Stimulated activated CD8-positive, alpha-beta memory T cell treated with anti-CD3 and anti-CD28 coated beads, Interleukin-7, amount 100 ng/mL, for 24 hours (primary cell): ENCODE measurements at regions not wholly inside any gene's neighbourhood (a gene's known extent, or its start where the extent isn't known, plus 50 kb on each side); places are given as distances from the start of the nearest gene placed in this dataset.
"Not testable (repeated sequence)": the region's sequence is repeated elsewhere in the genome, so short reads cannot be mapped to it uniquely, and the experiment has no call there.

Experiments used
- DNase-seq: peaks from one replicate; pipeline ENCODE4 v3.0.0-alpha.2; 2020; ENCODE audit warnings: low read depth

- DNase-seq, result no peak
Observed at GRCh38 chr21:28069450-28069923, 923.2 kb downstream of the LTN1 start.

DNA sequence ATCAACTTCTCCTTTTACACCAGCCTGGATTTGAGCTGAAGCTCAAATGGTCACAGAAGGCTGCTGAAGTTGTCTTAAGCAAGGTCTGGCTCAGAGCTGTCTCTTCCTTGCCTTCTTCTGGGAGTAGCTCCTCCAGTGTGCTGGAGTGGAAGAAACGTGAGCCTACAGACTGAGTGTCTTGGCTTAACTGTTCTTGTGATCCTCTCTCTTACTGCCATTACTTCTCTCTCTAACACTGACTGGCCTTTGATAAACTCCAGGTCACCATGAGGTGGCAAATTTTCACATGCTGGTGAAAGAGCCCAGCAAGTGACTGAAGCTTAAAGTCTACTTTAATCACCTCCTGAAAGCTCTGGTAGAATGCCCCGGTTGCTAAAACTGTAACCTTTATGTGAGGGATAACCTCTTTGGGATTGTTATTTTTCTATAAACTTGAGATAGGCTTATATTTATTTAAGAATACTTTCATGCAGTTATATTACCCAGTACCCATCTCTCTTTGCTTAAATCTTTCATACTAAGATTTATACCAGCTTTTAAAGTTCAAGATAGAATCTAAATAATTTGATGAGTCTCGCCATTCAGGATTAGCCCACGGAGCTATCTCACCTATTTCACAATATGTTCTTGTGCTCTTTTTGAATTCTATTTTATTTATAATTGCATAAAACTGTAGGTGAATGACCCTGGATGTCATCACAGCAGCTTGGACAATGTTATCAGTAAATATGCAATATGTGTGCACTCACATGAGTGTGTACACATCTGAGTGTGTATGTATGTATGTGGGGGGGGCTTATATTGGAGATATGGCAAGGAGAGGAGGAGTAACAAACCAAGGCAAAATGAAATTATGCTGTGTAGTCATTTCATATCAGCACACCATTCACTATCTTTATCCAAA, 924.0 kb downstream of the LTN1 start:
- DNase-seq, result no peak

GRCh38 chr21:28066596-28067387, 925.9 kb downstream of the LTN1 start:
- DNase-seq, result no peak

GRCh38 chr21:28066076-28066475, 926.6 kb downstream of the LTN1 start:
- DNase-seq, result no peak

DNA sequence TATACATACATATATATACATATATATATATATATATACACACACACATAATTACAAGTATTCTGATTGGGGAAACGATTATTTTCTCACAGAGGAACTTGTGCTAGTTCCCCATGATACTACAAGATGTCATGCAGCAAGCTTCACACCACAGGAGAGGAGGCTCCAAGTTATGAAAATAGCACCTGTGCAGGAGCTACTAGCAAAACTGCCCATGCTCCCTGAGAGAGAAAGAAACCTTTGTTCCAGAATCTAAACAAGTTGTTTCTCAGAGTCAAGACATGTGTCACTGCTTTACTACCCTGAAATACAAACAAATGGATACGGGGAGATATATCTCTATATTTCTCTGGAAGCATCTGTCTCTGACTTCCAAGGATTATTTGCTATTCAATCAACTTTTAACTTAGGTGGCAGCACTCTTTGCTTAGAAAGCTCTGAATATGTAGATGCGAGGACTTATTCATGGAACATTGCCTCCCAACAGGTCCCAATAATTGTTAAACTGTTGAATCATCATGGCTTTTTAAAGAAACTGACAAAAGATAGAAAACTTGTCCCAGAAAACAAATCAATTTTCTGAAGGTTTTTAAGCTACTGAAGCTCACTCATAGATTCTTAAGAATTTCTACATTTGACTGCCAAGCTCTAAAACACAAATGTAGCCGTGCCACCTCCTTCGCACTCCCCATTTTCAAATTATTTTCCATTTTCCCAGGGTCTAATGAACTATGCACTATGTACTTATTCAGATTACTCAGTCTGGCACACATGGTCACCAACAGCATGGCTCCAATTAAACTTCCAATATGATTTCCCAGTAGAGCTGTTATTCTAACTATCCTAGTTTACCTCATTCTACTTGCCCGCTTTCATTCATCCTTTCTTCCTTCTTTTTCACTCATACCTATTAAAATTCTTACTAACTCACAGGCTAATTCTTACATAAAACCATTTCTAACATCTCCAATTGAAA, 929.1 kb downstream of the LTN1 start:
- no peak for DNase-seq

DNA sequence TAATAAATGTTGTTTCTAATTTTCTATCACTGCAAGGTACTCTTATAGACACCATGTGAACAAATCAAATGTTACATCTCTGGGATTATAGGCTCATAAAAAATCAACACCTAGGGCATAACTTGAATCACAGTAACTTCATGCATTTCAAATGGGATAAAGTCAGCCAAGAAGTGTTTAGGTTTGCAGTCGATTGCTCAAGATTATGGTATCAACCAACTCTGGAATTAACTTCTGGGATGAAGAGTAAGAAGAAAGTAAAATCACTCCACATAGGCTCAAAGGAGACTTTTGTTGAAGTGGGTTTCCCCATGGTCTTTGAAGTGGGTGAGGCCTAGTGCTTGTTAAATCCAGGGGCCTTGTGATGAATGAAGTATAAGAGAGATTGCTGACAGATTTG, 939.7 kb downstream of the LTN1 start:
- not testable (repeated sequence) for DNase-seq

- DNase-seq, result not testable (repeated sequence)
Observed at GRCh38 chr21:28051649-28052048, 941.0 kb downstream of the LTN1 start.

DNA sequence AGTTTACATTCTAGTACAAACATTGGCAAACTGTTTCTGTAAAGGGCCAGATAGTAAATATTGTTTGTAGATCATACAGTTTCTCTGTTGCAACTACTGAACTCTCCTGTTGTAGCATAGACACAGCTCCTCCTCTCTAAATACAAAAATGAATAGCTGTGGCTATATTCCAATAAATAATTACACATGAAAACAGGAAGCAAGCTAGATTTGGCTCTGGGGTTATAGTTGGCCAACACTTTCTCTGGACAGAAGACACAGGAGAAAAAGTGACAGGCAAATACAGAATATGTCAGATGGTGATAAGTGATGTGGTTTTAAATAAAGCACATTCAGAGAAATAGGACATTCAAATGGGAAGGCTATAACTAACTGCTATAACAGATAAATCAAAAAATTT, 957.0 kb downstream of the LTN1 start:
- DNase-seq, result not testable (repeated sequence)

GRCh38 chr21:28034916-28035315, 957.8 kb downstream of the LTN1 start:
- DNase-seq, result not testable (repeated sequence)

- DNase-seq, result not testable (repeated sequence)
Observed at GRCh38 chr21:28034334-28034733, 958.3 kb downstream of the LTN1 start.

DNA sequence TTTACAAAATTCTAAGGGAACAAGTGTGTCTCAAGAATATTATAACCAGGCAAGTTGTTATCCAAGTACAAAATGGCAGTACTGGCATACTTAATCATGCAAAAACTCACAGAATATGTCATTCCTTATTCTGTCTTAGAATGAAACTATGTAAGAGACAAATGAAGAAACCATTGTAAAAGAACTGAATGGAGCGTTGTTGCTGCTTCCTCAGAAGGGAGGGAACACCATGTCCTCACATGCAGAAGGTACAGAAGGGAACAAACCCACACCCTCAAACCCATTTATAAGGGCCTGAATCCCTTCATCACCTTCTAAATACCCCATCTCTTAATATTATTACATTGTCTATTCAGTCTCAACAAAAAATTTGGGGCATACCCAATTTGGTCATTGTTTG, 960.0 kb downstream of the LTN1 start:
- not testable (repeated sequence) for DNase-seq

DNA sequence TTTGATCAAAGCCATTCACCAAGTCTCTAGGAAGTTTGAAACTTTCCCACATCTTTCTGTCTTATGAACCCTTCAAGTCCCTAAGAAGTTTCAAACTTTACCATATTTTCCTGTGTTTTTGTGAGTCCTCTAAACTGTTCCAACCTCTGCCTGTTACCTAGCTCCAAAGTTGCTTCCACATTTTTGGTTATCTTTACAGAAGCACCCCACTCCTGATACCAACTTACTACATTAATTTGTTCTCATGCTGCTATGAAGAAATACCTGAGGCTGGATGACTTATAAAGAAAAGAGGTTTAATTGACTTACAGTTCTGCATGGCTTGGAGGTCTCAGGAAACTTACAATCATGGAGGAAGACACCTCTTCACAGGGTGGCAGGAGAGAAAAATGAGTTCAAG, 961.6 kb downstream of the LTN1 start:
- DNase-seq, result not testable (repeated sequence)

DNA sequence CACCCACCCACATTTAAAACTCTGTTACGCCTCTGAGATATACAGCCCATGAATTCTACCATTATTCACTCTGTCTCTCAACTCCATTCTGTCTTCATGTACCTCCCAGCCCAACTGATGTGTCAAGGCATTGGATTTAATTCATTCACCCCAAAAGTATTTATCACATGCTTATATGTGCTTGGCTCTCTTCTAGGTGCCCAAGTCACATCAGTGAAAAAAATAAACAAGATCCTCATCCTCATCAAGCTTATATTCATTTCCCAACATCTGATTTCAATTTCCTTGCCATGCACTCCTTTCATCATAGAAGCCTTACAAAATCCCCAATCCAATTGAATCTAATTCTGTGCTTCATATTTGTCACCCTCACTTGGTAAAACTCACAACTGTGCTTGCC, 967.6 kb downstream of the LTN1 start:
- no peak for DNase-seq

DNA sequence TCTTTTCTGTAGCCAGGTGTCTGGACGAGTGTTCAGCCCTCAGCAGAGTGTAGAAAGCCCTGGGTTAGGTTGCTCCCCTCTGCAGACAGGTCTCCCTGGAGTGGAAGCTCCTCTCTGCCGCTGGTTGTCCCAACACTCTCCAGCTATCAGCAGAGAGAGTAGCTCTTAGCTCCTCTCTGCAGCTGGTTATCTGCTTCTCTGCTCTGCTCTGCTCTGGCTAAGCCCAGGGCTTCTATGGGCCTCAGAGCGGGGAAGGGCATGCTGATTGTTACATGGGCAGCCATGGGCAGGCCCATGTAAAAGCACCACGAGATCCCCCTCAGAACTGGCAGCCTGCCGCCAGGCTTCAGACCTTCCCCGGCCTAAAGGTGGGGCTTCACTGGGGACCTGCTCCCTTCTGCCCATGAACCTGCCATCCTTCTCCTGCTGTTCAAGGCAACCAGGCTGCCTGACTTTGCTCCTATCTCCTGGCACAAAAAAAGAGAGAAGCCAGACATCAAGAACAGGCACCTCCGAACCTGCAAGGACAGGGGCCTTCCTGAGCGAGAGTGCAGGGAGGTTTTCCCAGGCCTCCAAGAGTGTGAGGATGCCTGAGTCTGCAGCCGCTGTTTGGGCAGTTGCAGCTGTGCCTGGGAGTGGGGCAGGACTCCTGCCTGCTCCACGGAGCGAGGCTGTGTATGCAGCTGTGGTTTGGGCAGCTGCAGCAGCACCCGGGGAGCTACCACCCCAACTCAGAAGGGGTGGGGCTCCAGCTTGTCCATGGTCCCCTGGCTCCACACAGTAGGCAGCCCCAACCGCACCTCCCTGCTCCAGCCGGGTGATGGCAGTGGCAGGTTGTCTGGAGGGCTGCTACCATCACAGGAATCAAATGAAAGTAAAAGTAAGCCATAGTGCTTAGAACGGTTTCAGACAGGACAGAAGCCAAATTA, 973.7 kb downstream of the LTN1 start:
- no peak for DNase-seq

DNA sequence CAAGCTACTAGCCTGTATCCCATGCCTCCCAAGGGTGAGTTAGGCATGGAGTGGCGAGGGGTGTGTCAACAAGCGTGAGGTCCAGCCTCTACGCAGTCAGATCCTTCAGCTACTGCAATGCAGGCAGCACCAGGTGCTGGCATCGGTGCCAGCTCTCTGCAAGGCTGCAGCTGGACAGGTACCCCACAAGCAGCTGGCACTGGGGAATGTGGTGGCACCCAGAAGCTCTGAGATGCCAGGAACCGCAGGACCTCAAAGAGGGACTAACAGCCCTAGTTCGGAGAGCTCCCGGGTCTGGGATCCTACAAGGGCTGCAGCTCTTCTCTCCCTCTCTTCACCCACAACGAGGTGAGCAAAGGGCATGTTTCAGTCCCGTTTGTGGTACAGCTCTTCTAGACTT, 974.5 kb downstream of the LTN1 start:
- no peak for DNase-seq

GRCh38 chr21:28016571-28016970, 976.1 kb downstream of the LTN1 start:
- DNase-seq, result no peak

- DNase-seq, result not testable (repeated sequence)
Observed at GRCh38 chr21:28013123-28013522, 979.6 kb downstream of the LTN1 start.

GRCh38 chr21:28011970-28012369, 980.7 kb downstream of the LTN1 start:
- not testable (repeated sequence) for DNase-seq

DNA sequence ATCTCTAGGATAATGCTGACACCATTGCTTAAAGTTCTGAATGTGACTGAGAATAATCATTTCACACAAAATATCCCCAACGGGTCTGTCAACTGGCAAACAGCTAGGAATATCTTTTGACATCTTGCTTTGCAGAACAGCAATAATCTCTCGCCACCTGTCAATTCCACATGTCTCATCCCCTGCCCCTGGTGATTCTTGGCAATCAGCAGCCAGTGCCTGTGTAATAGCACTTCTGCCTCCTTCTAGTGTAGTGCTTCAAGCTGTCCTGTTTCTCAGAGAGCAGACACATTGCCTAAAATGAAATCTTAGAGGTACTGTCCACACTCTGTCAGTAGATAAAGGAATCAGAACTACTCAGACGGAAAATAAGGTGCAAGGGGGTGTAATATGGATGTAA, 984.4 kb downstream of the LTN1 start:
- not testable (repeated sequence) for DNase-seq

- not testable (repeated sequence) for DNase-seq
Observed at GRCh38 chr21:28003627-28004026, 989.0 kb downstream of the LTN1 start.

DNA sequence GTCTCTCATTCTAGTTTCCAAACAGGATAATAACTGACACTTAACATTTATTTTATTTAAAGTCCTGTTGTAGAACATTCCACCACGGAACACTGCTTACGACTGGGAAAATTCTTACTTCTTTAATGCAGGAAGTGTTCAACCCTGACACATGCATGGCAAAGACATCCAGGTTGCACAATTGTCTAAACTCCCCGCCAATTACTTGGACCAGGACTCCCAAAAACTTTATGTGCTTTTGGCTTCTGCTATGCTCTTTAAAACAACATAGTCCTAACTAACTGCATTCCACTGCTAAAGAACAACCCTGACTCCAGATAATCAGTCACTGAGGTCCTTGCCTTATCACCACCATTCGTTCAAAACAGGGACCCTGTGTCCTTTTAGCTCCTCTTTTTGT, 995.8 kb downstream of the LTN1 start:
- DNase-seq, result not testable (repeated sequence)
